HL-60 (cell line): ENCODE measurements at regions not wholly inside any gene's neighbourhood (a gene's known extent, or its start where the extent isn't known, plus 50 kb on each side); places are given as distances from the start of the nearest gene placed in this dataset.

ENCODE experiments used
- GABPA ChIP-seq: IDR thresholded peaks from 2 replicates; pipeline ENCODE4 v1.6.1; 2012; ENCODE audit warnings: low read depth
- POLR2AphosphoS5 ChIP-seq: IDR thresholded peaks from 2 replicates; pipeline ENCODE4 v1.6.1; 2012; ENCODE audit warnings: low read depth
- TF ChIP-seq, protein P1 (sequence below): IDR thresholded peaks from one replicate; pipeline ENCODE4 v1.5.1; 2011; ENCODE audit warnings: low read length, control low read depth, inconsistent platforms; ENCODE audit not compliant: insufficient read depth

DNA sequence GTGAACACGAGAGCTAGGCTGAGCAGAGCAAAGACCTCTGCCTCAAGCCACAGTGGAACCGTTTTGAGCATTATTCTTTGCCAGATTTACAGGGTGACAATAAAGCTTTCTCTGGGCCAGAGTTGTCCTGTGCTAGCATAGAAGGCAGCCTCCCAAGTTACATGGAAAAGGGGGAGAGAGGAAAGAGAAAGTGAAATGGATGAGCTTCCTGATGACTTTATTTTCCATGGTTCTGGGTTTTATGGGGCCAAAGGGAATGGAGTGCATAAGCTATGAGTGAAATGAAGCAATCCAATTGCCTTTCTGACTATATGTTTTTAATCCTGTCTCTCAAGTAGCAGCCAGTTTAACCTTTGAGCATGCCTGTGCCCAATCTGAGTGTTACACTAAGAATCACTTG, 428.4 kb downstream of the COG6 start:
- TF ChIP-seq, protein P1, sequence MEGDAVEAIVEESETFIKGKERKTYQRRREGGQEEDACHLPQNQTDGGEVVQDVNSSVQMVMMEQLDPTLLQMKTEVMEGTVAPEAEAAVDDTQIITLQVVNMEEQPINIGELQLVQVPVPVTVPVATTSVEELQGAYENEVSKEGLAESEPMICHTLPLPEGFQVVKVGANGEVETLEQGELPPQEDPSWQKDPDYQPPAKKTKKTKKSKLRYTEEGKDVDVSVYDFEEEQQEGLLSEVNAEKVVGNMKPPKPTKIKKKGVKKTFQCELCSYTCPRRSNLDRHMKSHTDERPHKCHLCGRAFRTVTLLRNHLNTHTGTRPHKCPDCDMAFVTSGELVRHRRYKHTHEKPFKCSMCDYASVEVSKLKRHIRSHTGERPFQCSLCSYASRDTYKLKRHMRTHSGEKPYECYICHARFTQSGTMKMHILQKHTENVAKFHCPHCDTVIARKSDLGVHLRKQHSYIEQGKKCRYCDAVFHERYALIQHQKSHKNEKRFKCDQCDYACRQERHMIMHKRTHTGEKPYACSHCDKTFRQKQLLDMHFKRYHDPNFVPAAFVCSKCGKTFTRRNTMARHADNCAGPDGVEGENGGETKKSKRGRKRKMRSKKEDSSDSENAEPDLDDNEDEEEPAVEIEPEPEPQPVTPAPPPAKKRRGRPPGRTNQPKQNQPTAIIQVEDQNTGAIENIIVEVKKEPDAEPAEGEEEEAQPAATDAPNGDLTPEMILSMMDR = no peak
- TF ChIP-seq GABPA (no peak), POLR2AphosphoS5 (no peak)
